GM19351 (cell line): ENCODE measurements at regions not wholly inside any gene's neighbourhood (a gene's known extent, or its start where the extent isn't known, plus 50 kb on each side); places are given as distances from the start of the nearest gene placed in this dataset.
"Not testable (repeated sequence)": the region's sequence is repeated elsewhere in the genome, so short reads cannot be mapped to it uniquely, and the experiment has no call there.

ENCODE experiments used
- ATAC-seq: cut with Tn5 transposase; IDR thresholded peaks from one replicate; pipeline ENCODE4 v1.9.1; 2021; ENCODE audit warnings: mild to moderate bottlenecking, moderate library complexity; ENCODE audit not compliant: unreplicated experiment

DNA sequence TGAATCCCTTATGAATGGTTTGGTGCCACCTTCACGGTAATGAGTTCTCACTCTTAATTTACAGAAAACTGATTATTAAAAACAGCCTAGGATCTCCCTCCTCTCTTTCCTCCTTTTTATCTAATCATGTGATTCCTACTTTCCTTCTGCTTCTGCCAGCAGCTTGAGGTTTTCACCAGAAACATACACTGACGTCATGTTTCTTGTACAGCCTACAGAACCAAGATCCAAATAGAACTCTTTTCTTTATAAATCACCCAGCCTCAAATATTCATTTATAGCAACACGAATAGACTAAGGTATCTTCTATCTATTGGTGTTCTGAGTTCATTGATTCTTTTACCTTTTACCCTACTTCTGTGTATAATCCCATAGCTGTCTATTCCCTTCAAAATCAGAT, 388.9 kb upstream of the CDH10 start:
- ATAC-seq = no peak

- ATAC-seq = no peak
Observed at GRCh38 chr5:25029004-25029403, 384.2 kb upstream of the CDH10 start.

DNA sequence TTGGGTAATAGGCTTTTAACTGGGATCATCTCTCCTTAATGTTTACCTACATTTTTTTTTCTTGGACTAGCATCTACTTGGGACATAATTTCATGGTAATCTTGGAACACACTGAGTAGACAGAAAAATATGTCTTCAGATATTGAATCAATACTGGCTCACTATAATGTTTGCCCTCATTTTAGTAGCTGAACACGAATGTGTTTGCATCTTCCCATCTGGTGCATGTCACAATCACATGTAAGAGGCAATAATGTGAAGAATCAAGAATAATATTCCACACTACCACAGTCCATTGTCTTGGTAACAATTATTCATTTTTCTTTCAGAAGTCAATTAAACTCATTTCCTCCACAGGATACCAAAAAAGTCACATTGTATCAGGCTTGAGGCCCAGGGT, 382.7 kb upstream of the CDH10 start:
- ATAC-seq = no peak

DNA sequence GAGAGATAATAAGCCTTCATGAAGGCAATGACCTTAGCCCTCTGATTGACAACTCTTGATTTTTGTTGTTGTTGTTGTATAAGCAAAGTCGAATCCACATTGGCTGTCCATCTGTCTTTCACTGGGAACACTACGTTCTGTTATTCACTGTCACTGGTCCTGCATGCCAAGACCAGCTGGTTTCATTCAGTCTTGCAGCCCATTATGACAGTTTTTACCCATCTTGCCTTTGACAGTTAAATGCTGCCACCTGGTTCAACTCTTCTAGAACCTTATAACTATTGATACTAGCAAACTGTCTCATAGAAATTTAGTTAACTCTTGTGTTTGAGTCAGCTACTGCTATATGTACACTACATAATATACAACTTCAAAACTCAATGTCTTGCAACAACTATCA, 382.3 kb upstream of the CDH10 start:
- no peak for ATAC-seq

GRCh38 chr5:25025831-25026230, 381.1 kb upstream of the CDH10 start:
- no peak for ATAC-seq

DNA sequence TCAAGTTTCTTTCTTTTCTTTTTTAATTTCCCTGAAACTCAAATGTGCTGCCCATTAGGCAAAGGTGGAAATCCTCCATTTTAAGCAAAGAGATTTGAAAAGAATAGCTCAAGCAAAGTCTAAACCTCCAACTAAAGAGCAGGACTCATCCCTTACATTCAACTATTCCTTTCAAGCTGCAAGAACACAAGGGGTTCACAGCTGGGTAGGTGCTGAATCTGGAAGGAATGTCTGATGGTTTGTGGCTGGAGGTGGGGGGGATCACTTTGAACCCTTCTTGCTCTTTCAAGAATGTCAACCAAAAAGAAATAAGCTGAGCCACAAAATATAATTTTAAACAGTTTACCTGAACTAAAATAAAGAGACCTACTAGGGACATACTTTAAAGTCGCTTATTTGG, 375.7 kb upstream of the CDH10 start:
- no peak for ATAC-seq

DNA sequence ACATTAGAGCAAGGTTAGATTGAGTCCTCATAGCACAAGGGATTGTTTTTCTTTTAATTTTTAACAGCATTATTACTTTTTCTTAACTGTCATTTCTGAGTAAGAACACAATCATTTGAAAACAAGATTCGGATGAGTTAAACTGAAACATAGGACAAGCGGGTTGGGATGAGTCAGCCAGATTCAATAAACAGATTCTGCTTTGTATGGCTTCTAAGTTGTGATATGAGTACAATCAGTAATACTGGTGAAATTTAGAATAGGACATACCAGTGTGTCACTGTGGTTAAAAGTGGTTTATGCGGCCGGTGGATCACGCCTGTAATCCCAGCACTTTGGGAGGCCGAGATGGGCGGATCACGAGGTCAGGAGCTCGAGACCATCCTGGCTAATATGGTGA, 364.3 kb upstream of the CDH10 start:
- ATAC-seq = no peak

DNA sequence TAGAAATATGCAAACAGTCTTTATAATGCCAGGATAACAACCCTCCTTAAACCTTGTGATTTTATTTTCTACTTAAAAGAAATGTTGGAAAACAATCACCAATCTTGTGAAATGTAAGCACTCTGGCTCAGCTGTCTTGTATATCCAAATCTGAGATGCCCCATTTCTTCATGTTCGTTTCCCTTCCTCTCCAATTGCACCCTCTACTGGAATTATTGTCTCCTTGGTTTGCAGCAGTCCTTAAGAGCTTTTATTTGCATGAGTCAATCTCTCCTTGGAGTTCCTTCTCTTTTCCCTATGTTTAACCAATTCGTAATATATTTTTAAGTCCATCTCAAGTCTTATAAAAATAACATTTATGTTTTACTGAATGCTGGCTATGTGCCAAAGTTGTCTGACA, 362.0 kb upstream of the CDH10 start:
- ATAC-seq = no peak

GRCh38 chr5:25006237-25006636, 361.5 kb upstream of the CDH10 start:
- no peak for ATAC-seq

DNA sequence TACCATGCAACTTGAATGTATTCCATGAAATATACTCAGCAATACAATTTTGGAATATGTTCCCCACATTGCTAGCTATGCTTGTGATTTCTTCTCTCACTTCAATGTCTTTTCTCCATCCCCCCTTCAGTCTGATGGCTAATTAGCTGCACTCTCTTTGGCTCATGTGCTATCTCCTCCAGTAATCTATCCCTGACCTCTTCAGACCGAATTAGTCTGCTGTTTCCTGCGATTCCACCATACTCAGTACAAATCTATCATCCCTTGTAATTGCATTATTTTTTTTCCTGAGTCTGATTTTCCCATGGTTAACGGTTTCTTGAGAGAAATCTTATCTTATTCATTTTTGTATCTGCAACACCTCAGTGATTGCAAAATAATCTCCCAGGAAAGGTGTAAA, 360.7 kb upstream of the CDH10 start:
- ATAC-seq = no peak

- ATAC-seq = no peak
Observed at GRCh38 chr5:25002371-25002770, 357.6 kb upstream of the CDH10 start.

DNA sequence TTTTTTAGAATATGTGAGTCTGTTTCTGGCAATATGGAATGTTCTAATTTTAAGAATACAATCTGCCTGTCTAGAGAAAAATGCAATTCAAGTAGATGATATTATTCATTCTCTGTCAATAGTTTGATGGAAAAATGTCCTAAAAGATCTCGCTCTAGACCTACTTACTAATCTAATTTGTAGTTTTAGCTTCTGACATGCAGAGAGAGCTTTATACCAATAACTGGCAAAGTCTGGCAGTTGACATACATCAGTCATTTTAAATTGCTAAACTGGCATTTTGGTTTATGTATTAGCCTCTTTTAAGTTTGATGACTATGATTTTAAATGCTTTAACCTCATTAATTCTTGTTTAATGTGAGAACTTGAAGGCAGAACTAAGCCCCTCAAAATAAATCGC, 355.0 kb upstream of the CDH10 start:
- ATAC-seq = no peak

GRCh38 chr5:24998641-24999040, 353.9 kb upstream of the CDH10 start:
- ATAC-seq = no peak

GRCh38 chr5:24986326-24986725, 341.5 kb upstream of the CDH10 start:
- ATAC-seq = no peak

GRCh38 chr5:24978552-24978951, 333.8 kb upstream of the CDH10 start:
- ATAC-seq = not testable (repeated sequence)

GRCh38 chr5:24963611-24964010, 318.8 kb upstream of the CDH10 start:
- no peak for ATAC-seq

DNA sequence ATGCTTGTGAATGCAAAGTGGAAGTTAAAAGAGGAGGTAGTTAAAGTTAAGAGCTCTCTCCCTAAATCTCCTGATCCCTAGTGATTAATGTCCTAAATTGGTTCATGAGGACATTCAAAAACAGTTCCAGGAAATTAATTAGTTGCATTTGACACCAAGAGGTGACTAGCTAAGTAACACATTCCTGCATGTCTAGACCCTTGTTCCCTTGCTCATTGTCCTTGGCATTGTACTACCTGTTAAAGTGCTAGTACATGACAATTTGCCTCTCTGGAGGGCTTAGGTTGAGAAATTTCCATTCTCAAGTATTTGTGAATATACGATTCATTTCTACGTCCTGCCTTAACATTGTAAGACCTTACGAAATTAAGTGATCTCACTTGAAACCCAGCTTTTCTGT, 278.6 kb upstream of the CDH10 start:
- no peak for ATAC-seq

- ATAC-seq = no peak
Observed at GRCh38 chr5:24918676-24919075, 273.9 kb upstream of the CDH10 start.

DNA sequence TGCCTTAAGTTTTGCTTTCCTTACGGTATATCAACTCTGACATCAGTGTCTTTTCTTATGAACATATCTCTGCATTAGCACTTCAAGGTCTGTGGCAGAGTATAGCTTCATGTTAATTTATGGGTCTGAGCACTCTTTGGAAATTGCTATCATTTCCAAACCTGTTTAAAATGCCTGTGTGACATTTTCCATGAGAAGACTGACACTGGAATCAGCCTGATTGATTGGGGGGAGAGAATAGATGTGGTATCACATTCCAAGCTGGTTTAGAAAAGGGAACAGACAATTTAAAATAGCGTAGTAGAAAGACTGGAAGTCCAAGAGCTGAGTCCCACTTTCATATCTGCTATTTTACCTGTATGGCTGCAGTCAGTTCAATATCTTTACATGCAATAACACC, 272.1 kb upstream of the CDH10 start:
- ATAC-seq = no peak

DNA sequence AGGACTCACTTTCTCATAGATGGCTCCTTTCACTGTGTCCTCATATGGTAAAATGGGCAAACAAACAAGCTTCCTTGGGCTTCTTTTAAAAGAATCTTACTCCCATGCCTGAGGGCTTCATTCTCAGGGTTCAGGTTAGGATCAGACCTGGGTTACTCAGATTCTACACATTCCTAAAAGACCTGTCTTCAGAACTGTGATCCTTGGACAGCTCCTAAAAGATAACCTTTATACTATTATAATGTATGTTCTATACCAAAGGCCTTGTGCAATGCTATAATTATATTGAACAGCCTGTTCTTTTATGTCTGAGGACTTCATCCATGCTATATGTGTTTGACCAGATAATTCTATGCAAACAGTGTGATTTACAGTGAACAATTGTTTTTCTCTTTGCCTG, 264.4 kb upstream of the CDH10 start:
- ATAC-seq = no peak

- no peak for ATAC-seq
Observed at GRCh38 chr5:24906689-24907088, 261.9 kb upstream of the CDH10 start.

DNA sequence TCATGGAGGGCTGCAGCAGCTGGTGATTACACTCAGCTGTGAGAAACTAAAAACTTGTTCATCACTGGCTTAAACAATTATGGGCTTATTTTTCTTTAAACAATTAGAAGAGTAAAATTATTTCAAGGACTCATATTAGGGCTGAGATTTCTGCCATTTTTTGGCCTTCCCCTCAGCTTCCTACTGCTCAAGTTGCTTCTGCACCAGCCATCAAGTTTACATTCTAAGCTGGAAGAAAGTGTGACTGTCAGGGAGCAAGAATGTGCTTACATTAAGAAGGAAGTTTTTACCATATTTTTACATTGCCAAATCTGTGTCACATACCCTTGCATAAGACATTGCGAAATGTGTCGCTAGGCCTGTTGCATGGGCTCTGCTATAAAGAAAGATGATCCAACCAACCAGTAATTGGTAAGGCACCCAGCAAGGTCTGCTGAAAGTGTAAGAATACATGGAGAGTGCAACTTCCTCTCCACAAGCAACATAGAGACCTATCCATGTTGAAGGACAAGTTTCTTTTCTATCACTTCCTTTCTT, 260.3 kb upstream of the CDH10 start:
- no peak for ATAC-seq

GRCh38 chr5:24899180-24899579, 254.4 kb upstream of the CDH10 start:
- ATAC-seq = peak; percentile 54

GRCh38 chr5:24864244-24864643, 219.5 kb upstream of the CDH10 start:
- ATAC-seq = no peak
